Gastroesophageal sphincter (tissue), 4 donors: ENCODE measurements at regions not wholly inside any gene's neighbourhood (a gene's known extent, or its start where the extent isn't known, plus 50 kb on each side); places are given as distances from the start of the nearest gene placed in this dataset.

Source experiments
- ATAC-seq: fragments of 150-250 bp; one replicate; pipeline ENCODE4 v1.9.1; 2016; ENCODE audit warnings: mild to moderate bottlenecking, moderate library complexity
- H3K27ac ChIP-seq, 4 donors: fragments of 200-600 bp; sonication (generic) in 3 of 4; 1 replicate in 3 of 4; 2 replicates in 1 of 4; pipeline ENCODE4 v1.5.1; 2016 to 2019
- H3K27me3 ChIP-seq: fragments of 200-600 bp; sonication (generic); one replicate; pipeline ENCODE4 v1.5.1; 2019
- H3K36me3 ChIP-seq, 2 donors: fragments of 200-600 bp; sonication (generic); one replicate each; pipeline ENCODE4 v1.5.1; 2019; ENCODE audit warnings: control low read depth in 1 of 2
- H3K4me1 ChIP-seq, 3 donors: fragments of 200-600 bp; sonication (generic); 1 replicate in 2 of 3; 2 replicates in 1 of 3; pipeline ENCODE4 v1.5.1; 2016 to 2019; ENCODE audit warnings: control low read depth in 2 of 3
- H3K4me3 ChIP-seq, 2 donors: fragments of 200-600 bp; sonication (generic); one replicate each; pipeline ENCODE4 v1.5.1; 2019; ENCODE audit warnings: mild to moderate bottlenecking in 1 of 2, moderate library complexity in 1 of 2
- H3K9me3 ChIP-seq, 3 donors: fragments of 200-600 bp; sonication (generic); one replicate each; pipeline ENCODE4 v1.5.1; 2017 to 2019; ENCODE audit warnings: control low read depth in 2 of 3
- EP300 ChIP-seq: sonication (generic); formaldehyde crosslinking; IDR thresholded peaks from one replicate; pipeline ENCODE4 v1.6.1; 2017; ENCODE audit warnings: antibody characterized with exemption, mild to moderate bottlenecking
- POLR2A ChIP-seq, 2 donors: fragments of 450-650 bp; IDR thresholded peaks; one replicate each; pipeline ENCODE4 v1.6.1; 2017; ENCODE audit warnings: antibody characterized with exemption in 2 of 2, mild to moderate bottlenecking in 2 of 2, moderate library complexity in 1 of 2
- POLR2AphosphoS5 ChIP-seq: sonication (generic); formaldehyde crosslinking; IDR thresholded peaks from one replicate; pipeline ENCODE4 v1.6.1; 2017; ENCODE audit warnings: antibody characterized with exemption
- WGBS, 2 donors: methylation state at CpG; one replicate each; pipeline ENCODE4 v1.1.5; 2018; ENCODE audit warnings: low coverage in 1 of 2; 5-methylcytosine and 5-hydroxymethylcytosine counted together
- TF ChIP-seq, protein P1 (sequence below), 4 experiments: fragments of 200-600 bp in 2 of 4; fragments of 450-650 bp in 2 of 4; sonication (generic) in 1 of 4; IDR thresholded peaks; one replicate each; pipeline ENCODE4 v1.5.1; 2017 to 2019; ENCODE audit warnings: antibody characterized with exemption in 4 of 4, mild to moderate bottlenecking in 2 of 4, moderate library complexity in 2 of 4

DNA sequence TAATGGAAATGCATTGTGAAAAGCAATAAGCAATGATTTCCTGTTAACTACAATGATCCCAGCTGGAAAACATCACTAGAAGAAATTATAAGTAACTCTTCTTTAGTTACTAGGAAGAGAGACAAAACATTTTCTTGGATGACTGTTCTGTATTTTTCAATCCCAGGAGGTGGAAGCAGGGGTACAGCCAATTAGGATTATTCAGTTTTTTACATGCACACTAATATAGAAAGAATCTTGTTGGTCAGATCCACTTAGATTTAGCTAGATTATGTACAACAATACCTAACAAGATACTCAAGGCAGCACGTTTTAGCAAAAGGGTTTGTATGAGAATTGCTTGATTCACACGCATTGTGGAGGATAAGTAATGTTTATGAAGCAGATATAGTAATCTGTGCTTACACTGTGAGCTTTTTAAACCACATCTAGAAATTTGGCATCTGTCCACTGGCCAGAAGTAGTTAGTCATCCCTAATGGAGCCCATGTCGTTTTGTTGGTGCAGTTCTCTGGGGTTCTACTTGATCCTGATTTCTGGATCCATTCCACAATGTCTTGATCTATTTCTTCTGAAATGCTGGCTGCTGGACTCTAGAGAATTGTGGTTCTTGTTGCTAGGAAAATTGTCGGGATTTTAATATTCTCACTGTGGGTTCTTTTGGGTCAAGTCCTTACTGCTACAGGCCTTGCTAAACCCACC, 199.7 kb downstream of the ADCYAP1 start:
- Histone ChIP-seq H3K27ac (peak overlapping the region in 1 of 4 donors; percentile 43), H3K36me3 (no peaks in the 10 kb centered on the region), H3K4me3 (no peak overlapping the region), H3K27me3 (no peaks in the 10 kb centered on the region), H3K9me3 (no peaks in the 10 kb centered on the region), H3K4me1 (no peaks in the 10 kb centered on the region)
- 20 to 37% methylated on average over 4 of the region's 4 CpGs for WGBS, 2 donors
- ATAC-seq = no peak
- TF ChIP-seq EP300 = no peak
- TF ChIP-seq POLR2A (IDR thresholded peaks at IDR 0.05) = no peak
- TF ChIP-seq POLR2AphosphoS5 = no peak
- TF ChIP-seq, protein P1, sequence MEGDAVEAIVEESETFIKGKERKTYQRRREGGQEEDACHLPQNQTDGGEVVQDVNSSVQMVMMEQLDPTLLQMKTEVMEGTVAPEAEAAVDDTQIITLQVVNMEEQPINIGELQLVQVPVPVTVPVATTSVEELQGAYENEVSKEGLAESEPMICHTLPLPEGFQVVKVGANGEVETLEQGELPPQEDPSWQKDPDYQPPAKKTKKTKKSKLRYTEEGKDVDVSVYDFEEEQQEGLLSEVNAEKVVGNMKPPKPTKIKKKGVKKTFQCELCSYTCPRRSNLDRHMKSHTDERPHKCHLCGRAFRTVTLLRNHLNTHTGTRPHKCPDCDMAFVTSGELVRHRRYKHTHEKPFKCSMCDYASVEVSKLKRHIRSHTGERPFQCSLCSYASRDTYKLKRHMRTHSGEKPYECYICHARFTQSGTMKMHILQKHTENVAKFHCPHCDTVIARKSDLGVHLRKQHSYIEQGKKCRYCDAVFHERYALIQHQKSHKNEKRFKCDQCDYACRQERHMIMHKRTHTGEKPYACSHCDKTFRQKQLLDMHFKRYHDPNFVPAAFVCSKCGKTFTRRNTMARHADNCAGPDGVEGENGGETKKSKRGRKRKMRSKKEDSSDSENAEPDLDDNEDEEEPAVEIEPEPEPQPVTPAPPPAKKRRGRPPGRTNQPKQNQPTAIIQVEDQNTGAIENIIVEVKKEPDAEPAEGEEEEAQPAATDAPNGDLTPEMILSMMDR (IDR thresholded peaks at IDR 0.05) = no peak

DNA sequence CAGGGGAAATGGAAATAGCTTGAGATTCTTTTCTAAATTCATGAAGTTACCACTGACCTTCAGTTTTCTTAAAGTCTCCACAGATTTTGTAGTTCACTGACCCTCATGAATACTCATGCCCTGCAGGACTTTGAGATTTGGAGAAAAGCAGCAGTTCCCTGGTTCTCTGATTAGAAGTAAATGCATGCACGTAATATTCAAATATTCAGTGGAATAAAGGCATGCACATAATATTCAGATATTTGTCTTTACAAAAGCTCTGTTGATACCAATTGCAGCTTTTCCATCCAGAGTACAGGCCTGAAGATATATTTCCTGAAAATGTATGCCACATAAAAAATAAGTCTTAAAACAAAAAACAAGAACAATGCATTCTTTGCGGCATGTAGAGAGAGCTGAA, 219.8 kb downstream of the ADCYAP1 start:
- Histone ChIP-seq H3K36me3 (no peaks in the 10 kb centered on the region), H3K27ac (no peak overlapping the region), H3K4me3 (no peak overlapping the region), H3K4me1 (no peaks in the 10 kb centered on the region), H3K27me3 (no peaks in the 10 kb centered on the region), H3K9me3 (peaks cover 0 to 2% (median 0%) of the 10 kb centered on the region in 3 donors)
- ATAC-seq = no peak
- 76 to 85% methylated on average over 2 of the region's 2 CpGs for WGBS, 2 donors
- TF ChIP-seq, protein P1 (IDR thresholded peaks at IDR 0.05) = no peak
- TF ChIP-seq POLR2AphosphoS5 (no peak), EP300 (no peak), POLR2A (IDR thresholded peaks at IDR 0.05) (no peak)

GRCh38 chr18:1133541-1133940, 228.9 kb downstream of the ADCYAP1 start:
- H3K4me3 ChIP-seq = no peak overlapping the region
- H3K27me3 ChIP-seq = no peaks in the 10 kb centered on the region
- no peak for TF ChIP-seq EP300
- TF ChIP-seq POLR2AphosphoS5 = no peak
- TF ChIP-seq, protein P1 (IDR thresholded peaks at IDR 0.05) = no peak
- TF ChIP-seq POLR2A (IDR thresholded peaks at IDR 0.05) = no peak
- peaks cover 0 to 6% (median 0%) of the 10 kb centered on the region in 3 donors for H3K9me3 ChIP-seq
- no peak for ATAC-seq
- H3K27ac ChIP-seq = no peak overlapping the region
- no peaks in the 10 kb centered on the region for H3K4me1 ChIP-seq
- no peaks in the 10 kb centered on the region for H3K36me3 ChIP-seq
- WGBS, 2 donors = 40 to 60% methylated on average over 2 of the region's 2 CpGs

- no peaks in the 10 kb centered on the region for H3K27me3 ChIP-seq
- WGBS, 2 donors = 67% methylated on average over 1 of the region's 1 CpG; no CpG with 5 or more reads in 1 of the 2 donors
- no peak for ATAC-seq
- H3K36me3 ChIP-seq = no peaks in the 10 kb centered on the region
- no peak for TF ChIP-seq POLR2A (IDR thresholded peaks at IDR 0.05)
- TF ChIP-seq POLR2AphosphoS5 = no peak
- TF ChIP-seq, protein P1 (IDR thresholded peaks at IDR 0.05) = no peak
- no peak for TF ChIP-seq EP300
- no peak overlapping the region for H3K4me3 ChIP-seq
- H3K9me3 ChIP-seq = peaks cover 0 to 10% (median 2%) of the 10 kb centered on the region in 3 donors
- H3K4me1 ChIP-seq = no peaks in the 10 kb centered on the region
- H3K27ac ChIP-seq = no peak overlapping the region
Observed at GRCh38 chr18:1147730-1148129, 243.1 kb downstream of the ADCYAP1 start.

DNA sequence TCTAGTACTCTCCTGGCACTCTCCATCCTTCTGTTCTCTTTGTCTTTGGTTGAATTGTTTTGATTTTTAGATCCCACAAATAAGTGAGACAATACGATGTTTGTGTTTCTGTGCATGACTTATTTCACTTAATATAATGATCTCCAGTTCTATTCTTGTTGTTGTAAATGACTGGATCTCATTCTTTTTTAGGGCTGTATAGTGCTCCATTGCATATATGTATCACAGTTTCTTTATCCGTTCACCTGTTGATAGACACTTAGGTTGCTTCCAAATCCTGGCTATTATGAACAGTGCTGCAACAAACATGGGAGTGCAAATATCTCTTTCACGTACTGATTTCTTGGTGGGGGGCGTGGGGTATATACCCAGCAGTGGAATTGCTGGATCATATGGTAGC, 245.0 kb downstream of the ADCYAP1 start:
- peaks cover 0 to under 1% (median 0%) of the 10 kb centered on the region in 3 donors for H3K9me3 ChIP-seq
- no peaks in the 10 kb centered on the region for H3K4me1 ChIP-seq
- H3K27ac ChIP-seq = no peak overlapping the region
- no peak for ATAC-seq
- no peak overlapping the region for H3K4me3 ChIP-seq
- WGBS, 2 donors = 87 to 91% methylated on average over 3 to 4 of the region's 4 CpGs
- TF ChIP-seq POLR2AphosphoS5 (no peak), POLR2A (IDR thresholded peaks at IDR 0.05) (no peak), EP300 (no peak)
- TF ChIP-seq, protein P1 (IDR thresholded peaks at IDR 0.05) = no peak
- no peaks in the 10 kb centered on the region for H3K27me3 ChIP-seq
- no peaks in the 10 kb centered on the region for H3K36me3 ChIP-seq
